ENCODE measurements at regions not wholly inside any gene's neighbourhood (a gene's known extent, or its start where the extent isn't known, plus 50 kb on each side); places are given as distances from the start of the nearest gene placed in this dataset.

DNA sequence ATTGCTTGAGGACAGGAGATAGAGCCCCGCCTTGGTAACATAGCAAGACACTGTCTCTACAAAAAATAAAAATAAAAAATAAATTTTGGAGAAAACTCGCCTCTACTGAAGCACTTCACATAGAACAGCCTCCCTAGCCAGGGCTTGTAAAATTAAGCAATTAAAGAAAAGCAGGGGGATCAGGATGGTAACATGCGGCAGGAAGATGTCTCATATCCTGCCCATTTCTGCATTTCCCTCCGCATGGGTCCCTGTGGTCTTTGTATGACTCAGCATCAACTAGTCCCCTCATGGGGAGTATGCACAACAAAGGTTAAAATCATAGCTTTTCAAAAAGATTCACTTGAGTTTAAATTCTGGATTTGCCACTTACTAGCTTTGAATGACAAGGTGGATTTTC lies 379.0 kb downstream of the EPHA7 start:
- no peaks in the 10 kb centered on the region for H4K20me1 ChIP-seq
- peaks cover 10% of the 10 kb centered on the region for H3K4me1 ChIP-seq
- H3K36me3 ChIP-seq: no peaks in the 10 kb centered on the region
- H3K4me2 ChIP-seq: peak overlapping the region; percentile 12
- H3K27me3 ChIP-seq: no peaks in the 10 kb centered on the region
- no peak for TF ChIP-seq Cebpa-rat (IDR thresholded peaks at IDR 0.05)
- H3K4me3 ChIP-seq: no peak overlapping the region
- peaks cover 32% of the 10 kb centered on the region for H3K9me3 ChIP-seq
- no peak overlapping the region for H3K27ac ChIP-seq
- H3K9ac ChIP-seq: no peak overlapping the region

GRCh38 chr6:93036835-93037234 lies 382.5 kb downstream of the EPHA7 start:
- no peaks in the 10 kb centered on the region for H3K27me3 ChIP-seq
- no peak overlapping the region for H3K4me3 ChIP-seq
- H3K36me3 ChIP-seq: no peaks in the 10 kb centered on the region
- TF ChIP-seq Cebpa-rat (IDR thresholded peaks at IDR 0.05): no peak
- H4K20me1 ChIP-seq: no peaks in the 10 kb centered on the region
- peaks cover 32% of the 10 kb centered on the region for H3K9me3 ChIP-seq
- peaks cover 10% of the 10 kb centered on the region for H3K4me1 ChIP-seq
- no peak overlapping the region for H3K4me2 ChIP-seq
- no peak overlapping the region for H3K9ac ChIP-seq
- H3K27ac ChIP-seq: no peak overlapping the region

DNA sequence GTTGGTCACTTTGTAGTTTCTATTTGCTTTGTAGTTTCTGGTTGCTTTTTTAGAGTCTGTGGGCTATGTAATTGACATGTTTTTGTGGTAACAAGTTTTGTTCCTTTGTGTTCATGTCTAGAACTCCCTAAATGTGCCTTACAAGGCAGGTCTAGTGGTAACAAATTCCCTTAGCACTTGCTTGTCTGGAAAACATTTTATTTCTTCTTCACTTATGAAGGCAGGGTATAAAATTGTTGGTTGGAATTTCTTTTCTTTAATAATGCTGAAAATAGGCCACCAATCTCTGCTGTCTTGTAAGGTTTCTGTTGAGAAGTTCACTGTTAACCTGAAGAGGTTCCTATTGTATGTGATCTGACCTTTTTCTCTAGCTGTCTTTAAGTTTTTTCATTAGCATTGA lies 383.6 kb downstream of the EPHA7 start:
- Histone ChIP-seq H3K9me3 (peaks cover 32% of the 10 kb centered on the region), H3K27me3 (no peaks in the 10 kb centered on the region), H3K9ac (no peak overlapping the region), H4K20me1 (no peaks in the 10 kb centered on the region), H3K36me3 (no peaks in the 10 kb centered on the region), H3K27ac (no peak overlapping the region), H3K4me3 (no peak overlapping the region), H3K4me2 (no peak overlapping the region), H3K4me1 (peaks cover 9% of the 10 kb centered on the region)
- no peak for TF ChIP-seq Cebpa-rat (IDR thresholded peaks at IDR 0.05)

GRCh38 chr6:93021235-93021915 lies 398.0 kb downstream of the EPHA7 start:
- Histone ChIP-seq H3K27ac (no peak overlapping the region), H3K9me3 (no peaks in the 10 kb centered on the region), H3K4me3 (no peak overlapping the region), H3K4me2 (no peak overlapping the region), H3K27me3 (no peaks in the 10 kb centered on the region), H4K20me1 (no peaks in the 10 kb centered on the region), H3K4me1 (no peaks in the 10 kb centered on the region), H3K36me3 (no peaks in the 10 kb centered on the region), H3K9ac (no peak overlapping the region)
- no peak for TF ChIP-seq Cebpa-rat (IDR thresholded peaks at IDR 0.05)

DNA sequence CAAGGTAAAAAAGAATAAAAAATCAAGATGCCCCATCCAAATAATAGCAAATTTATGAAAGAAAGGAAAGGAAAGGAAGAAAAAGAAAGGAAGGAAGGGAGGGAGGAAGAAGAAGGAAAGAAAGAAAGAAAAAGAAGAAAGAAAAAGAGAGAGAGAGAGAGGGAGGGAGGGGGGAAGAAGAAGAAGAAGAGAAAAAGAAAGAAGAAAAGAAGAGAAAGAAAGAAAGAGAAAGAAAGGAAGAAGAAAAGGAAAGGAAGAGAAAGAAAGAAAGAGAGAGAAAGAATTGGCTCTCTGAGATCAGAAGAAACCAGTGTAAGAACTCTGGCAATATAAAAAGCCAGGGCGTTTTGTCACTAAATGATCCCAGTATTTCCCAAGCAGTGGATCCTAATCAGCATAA lies 401.7 kb downstream of the EPHA7 start:
- Histone ChIP-seq H3K4me1 (no peaks in the 10 kb centered on the region), H3K4me3 (no peak overlapping the region), H3K27me3 (no peaks in the 10 kb centered on the region), H3K4me2 (no peak overlapping the region), H3K9me3 (no peaks in the 10 kb centered on the region), H4K20me1 (no peaks in the 10 kb centered on the region), H3K36me3 (no peaks in the 10 kb centered on the region), H3K27ac (no peak overlapping the region), H3K9ac (no peak overlapping the region)
- no peak for TF ChIP-seq Cebpa-rat (IDR thresholded peaks at IDR 0.05)

- TF ChIP-seq Cebpa-rat (IDR thresholded peaks at IDR 0.05): no peak
- Histone ChIP-seq H3K4me2 (no peak overlapping the region), H3K27me3 (no peaks in the 10 kb centered on the region), H3K36me3 (no peaks in the 10 kb centered on the region), H3K4me1 (no peaks in the 10 kb centered on the region), H3K27ac (no peak overlapping the region), H3K4me3 (no peak overlapping the region), H4K20me1 (no peaks in the 10 kb centered on the region), H3K9me3 (no peaks in the 10 kb centered on the region), H3K9ac (no peak overlapping the region)
Measured at GRCh38 chr6:93017213-93017612, 402.1 kb downstream of the EPHA7 start.

GRCh38 chr6:93013054-93013453 lies 406.3 kb downstream of the EPHA7 start:
- no peaks in the 10 kb centered on the region for H3K27me3 ChIP-seq
- no peaks in the 10 kb centered on the region for H3K4me1 ChIP-seq
- no peak overlapping the region for H3K27ac ChIP-seq
- H3K9me3 ChIP-seq: no peaks in the 10 kb centered on the region
- TF ChIP-seq Cebpa-rat (IDR thresholded peaks at IDR 0.05): no peak
- no peak overlapping the region for H3K4me2 ChIP-seq
- no peak overlapping the region for H3K9ac ChIP-seq
- no peaks in the 10 kb centered on the region for H4K20me1 ChIP-seq
- no peak overlapping the region for H3K4me3 ChIP-seq
- no peaks in the 10 kb centered on the region for H3K36me3 ChIP-seq

- H3K4me3 ChIP-seq: no peak overlapping the region
Measured at GRCh38 chr6:93008375-93008774, 411.0 kb downstream of the EPHA7 start.

GRCh38 chr6:92989656-92990055 lies 429.7 kb downstream of the EPHA7 start:
- no peaks in the 10 kb centered on the region for H3K27me3 ChIP-seq
- H3K4me1 ChIP-seq: no peaks in the 10 kb centered on the region
- no peak overlapping the region for H3K4me3 ChIP-seq
- H3K9ac ChIP-seq: no peak overlapping the region
- no peaks in the 10 kb centered on the region for H4K20me1 ChIP-seq
- TF ChIP-seq Cebpa-rat (IDR thresholded peaks at IDR 0.05): no peak
- H3K36me3 ChIP-seq: no peaks in the 10 kb centered on the region
- H3K9me3 ChIP-seq: no peaks in the 10 kb centered on the region
- no peak overlapping the region for H3K27ac ChIP-seq
- H3K4me2 ChIP-seq: no peak overlapping the region

More at GRCh38 chr6:93008375-93008774, 411.0 kb downstream of the EPHA7 start:
- Histone ChIP-seq H3K27ac (no peak overlapping the region), H3K9ac (no peak overlapping the region), H3K36me3 (no peaks in the 10 kb centered on the region), H3K4me1 (no peaks in the 10 kb centered on the region), H3K27me3 (no peaks in the 10 kb centered on the region), H4K20me1 (no peaks in the 10 kb centered on the region), H3K9me3 (no peaks in the 10 kb centered on the region), H3K4me2 (no peak overlapping the region)
- no peak for TF ChIP-seq Cebpa-rat (IDR thresholded peaks at IDR 0.05)

- Histone ChIP-seq H3K4me1 (no peaks in the 10 kb centered on the region), H3K27ac (no peak overlapping the region), H3K36me3 (no peaks in the 10 kb centered on the region), H3K4me3 (no peak overlapping the region), H3K27me3 (no peaks in the 10 kb centered on the region), H3K9ac (no peak overlapping the region), H3K9me3 (no peaks in the 10 kb centered on the region), H3K4me2 (no peak overlapping the region), H4K20me1 (no peaks in the 10 kb centered on the region)
- TF ChIP-seq Cebpa-rat (IDR thresholded peaks at IDR 0.05): no peak
Measured at GRCh38 chr6:92979281-92979680, 440.1 kb downstream of the EPHA7 start.

DNA sequence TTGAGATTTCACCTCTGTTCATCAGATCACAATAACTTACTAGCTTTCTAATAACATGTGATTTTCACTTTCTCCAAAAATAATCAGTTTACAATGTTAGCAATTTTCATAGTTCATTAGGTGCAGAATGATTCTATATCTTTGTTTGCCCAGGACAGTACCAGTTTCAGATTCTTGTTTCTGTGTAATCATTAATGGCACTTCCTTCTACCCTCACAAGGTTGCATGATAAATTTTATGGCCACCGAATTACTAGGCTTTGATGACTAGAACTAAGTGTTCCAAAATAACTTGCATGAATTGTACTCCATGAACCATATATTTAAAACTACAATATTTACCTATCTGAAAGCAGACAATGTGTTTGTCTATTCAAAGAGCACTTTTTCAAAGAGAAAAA lies 442.3 kb downstream of the EPHA7 start:
- H3K4me1 ChIP-seq: no peaks in the 10 kb centered on the region
- no peak overlapping the region for H3K27ac ChIP-seq
- no peak overlapping the region for H3K4me2 ChIP-seq
- no peaks in the 10 kb centered on the region for H4K20me1 ChIP-seq
- no peak overlapping the region for H3K9ac ChIP-seq
- H3K36me3 ChIP-seq: no peaks in the 10 kb centered on the region
- TF ChIP-seq Cebpa-rat (IDR thresholded peaks at IDR 0.05): no peak
- no peaks in the 10 kb centered on the region for H3K27me3 ChIP-seq
- no peak overlapping the region for H3K4me3 ChIP-seq
- no peaks in the 10 kb centered on the region for H3K9me3 ChIP-seq

Measured in BLaER1 (cell line).